ENCODE measurements at regions not wholly inside any gene's neighbourhood (a gene's known extent, or its start where the extent isn't known, plus 50 kb on each side); places are given as distances from the start of the nearest gene placed in this dataset.

- DNase-seq (ENCODE audit: low read depth in 4 of 4, low spot score in 1 of 4): no peak
Measured at GRCh38 chr9:79287708-79288290, 284.0 kb upstream of the TLE4 start.

GRCh38 chr9:79289856-79290255, 281.9 kb upstream of the TLE4 start:
- no peak for DNase-seq (ENCODE audit: low read depth in 4 of 4, low spot score in 1 of 4)

GRCh38 chr9:79292731-79293280, 279.0 kb upstream of the TLE4 start:
- no peak for DNase-seq (ENCODE audit: low read depth in 4 of 4, low spot score in 1 of 4)

- no peak for DNase-seq (ENCODE audit: low read depth in 4 of 4, low spot score in 1 of 4)
Measured at GRCh38 chr9:79300068-79300467, 271.7 kb upstream of the TLE4 start.

- no peak for DNase-seq (ENCODE audit: low read depth in 4 of 4, low spot score in 1 of 4)
Measured at GRCh38 chr9:79301085-79301484, 270.7 kb upstream of the TLE4 start.

- DNase-seq (ENCODE audit: low read depth in 4 of 4, low spot score in 1 of 4): no peak
Measured at GRCh38 chr9:79301551-79302391, 270.0 kb upstream of the TLE4 start.

- no peak for DNase-seq (ENCODE audit: low read depth in 4 of 4, low spot score in 1 of 4)
Measured at GRCh38 chr9:79302569-79302968, 269.2 kb upstream of the TLE4 start.

GRCh38 chr9:79308012-79308411, 263.8 kb upstream of the TLE4 start:
- DNase-seq (ENCODE audit: low read depth in 4 of 4, low spot score in 1 of 4): no peak

- DNase-seq (ENCODE audit: low read depth in 4 of 4, low spot score in 1 of 4): no peak
Measured at GRCh38 chr9:79312686-79313421, 258.9 kb upstream of the TLE4 start.

- DNase-seq (ENCODE audit: low read depth in 4 of 4, low spot score in 1 of 4): no peak
Measured at GRCh38 chr9:79325501-79325900, 246.3 kb upstream of the TLE4 start.

- DNase-seq (ENCODE audit: low read depth in 4 of 4, low spot score in 1 of 4): no peak
Measured at GRCh38 chr9:79329861-79330260, 241.9 kb upstream of the TLE4 start.

GRCh38 chr9:79334001-79334400, 237.8 kb upstream of the TLE4 start:
- no peak for DNase-seq (ENCODE audit: low read depth in 4 of 4, low spot score in 1 of 4)

- no peak for DNase-seq (ENCODE audit: low read depth in 4 of 4, low spot score in 1 of 4)
Measured at GRCh38 chr9:79334711-79335110, 237.1 kb upstream of the TLE4 start.

GRCh38 chr9:79335987-79336386, 235.8 kb upstream of the TLE4 start:
- DNase-seq (ENCODE audit: low read depth in 4 of 4, low spot score in 1 of 4): no peak

- no peak for DNase-seq (ENCODE audit: low read depth in 4 of 4, low spot score in 1 of 4)
Measured at GRCh38 chr9:79341561-79341960, 230.2 kb upstream of the TLE4 start.

GRCh38 chr9:79346350-79347020, 225.3 kb upstream of the TLE4 start:
- DNase-seq (ENCODE audit: low read depth in 4 of 4, low spot score in 1 of 4): no peak

- no peak for DNase-seq (ENCODE audit: low read depth in 4 of 4, low spot score in 1 of 4)
Measured at GRCh38 chr9:79352322-79352721, 219.4 kb upstream of the TLE4 start.

- DNase-seq (ENCODE audit: low read depth in 4 of 4, low spot score in 1 of 4): no peak
Measured at GRCh38 chr9:79353856-79354520, 217.8 kb upstream of the TLE4 start.

- DNase-seq (ENCODE audit: low read depth in 4 of 4, low spot score in 1 of 4): no peak
Measured at GRCh38 chr9:79357194-79357593, 214.6 kb upstream of the TLE4 start.

- no peak for DNase-seq (ENCODE audit: low read depth in 4 of 4, low spot score in 1 of 4)
Measured at GRCh38 chr9:79357616-79358015, 214.1 kb upstream of the TLE4 start.

Data from stimulated activated CD4-positive, alpha-beta T cell treated with anti-CD3 and anti-CD28 coated beads, Interleukin-1b, Interleukin-23, amount 100 ng/mL, for 24 hours (primary cell).